ENCODE measurements at regions not wholly inside any gene's neighbourhood (a gene's known extent, or its start where the extent isn't known, plus 50 kb on each side); places are given as distances from the start of the nearest gene placed in this dataset.

DNA sequence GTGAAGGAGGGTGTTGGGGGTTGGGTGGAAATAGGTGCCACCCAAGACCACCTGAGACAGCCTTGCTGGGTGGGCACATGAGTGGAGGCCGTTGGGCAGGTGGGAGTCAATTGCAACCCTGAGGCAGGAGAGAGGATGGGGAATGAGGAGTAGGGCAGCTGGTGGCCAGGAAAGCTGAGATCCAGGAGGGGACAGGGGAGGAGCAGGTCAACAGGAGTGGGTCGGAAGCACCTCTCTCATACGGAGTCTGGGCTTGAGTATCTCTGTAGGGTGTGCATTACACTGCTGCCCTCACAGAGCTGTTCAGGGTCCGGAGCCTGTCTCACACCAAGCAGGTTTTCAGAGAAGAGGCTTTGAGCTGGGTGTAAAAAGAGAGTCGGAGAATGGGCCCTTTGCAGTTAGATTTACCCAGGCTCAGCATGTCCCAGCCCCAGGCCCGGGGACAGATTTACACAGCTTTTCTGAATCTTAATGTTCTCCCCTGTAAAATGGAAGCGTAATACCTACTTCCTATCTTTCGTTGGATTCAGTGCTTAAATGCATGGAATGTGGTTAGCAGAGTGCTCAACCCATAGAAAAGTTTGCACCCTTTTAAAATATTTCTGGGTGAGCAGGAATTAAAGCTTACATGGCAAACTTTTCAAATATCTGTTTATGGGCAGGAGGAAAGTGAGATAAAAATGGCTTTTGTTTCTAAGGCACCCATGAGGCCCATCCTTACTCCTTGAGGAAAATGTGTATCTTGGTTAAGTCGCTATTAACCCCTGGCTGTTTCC, 144.0 kb upstream of the MYCN start:
- DNase-seq: no peak

- no peak for DNase-seq
These were observed 143.0 kb upstream of the MYCN start for GRCh38 chr2:15797231-15797938.

GRCh38 chr2:15797939-15798281, 142.4 kb upstream of the MYCN start:
- DNase-seq: no peak

DNA sequence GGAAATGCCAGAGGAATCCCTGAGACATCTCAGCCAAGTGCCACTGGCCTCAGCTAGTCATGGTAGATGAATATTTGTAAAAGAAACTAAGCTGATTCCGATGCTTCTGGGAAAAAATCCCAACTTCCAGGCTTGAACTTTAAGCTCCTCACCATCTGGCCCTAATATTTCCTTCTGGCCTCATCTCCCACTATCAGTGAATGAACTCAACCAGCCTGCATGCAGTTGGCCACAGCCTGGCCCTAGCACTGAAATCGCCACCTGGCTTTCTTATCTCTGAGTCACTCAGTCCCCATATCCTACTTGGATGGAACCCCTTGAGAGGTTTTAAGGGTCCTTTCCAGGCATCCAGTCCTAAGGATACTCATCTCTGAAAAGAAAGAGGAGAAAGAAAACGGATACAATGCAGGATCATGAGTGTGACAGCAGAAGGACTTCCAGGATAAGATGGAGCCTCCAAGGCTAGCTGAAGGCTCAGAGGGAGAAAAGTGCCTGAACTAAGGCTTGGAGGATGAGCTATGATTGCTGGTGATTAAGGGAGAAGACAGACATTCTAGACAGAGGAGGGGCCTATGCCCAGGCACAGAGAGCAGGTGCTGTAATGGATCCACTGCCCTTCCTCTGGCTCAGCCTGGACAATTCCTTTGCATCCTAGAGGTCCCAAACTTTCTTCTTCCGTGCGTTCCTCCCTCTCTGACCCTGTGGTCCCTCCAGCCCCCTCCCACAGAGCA, 141.5 kb upstream of the MYCN start:
- DNase-seq: no peak

GRCh38 chr2:15799432-15799827, 140.9 kb upstream of the MYCN start:
- DNase-seq: no peak

DNA sequence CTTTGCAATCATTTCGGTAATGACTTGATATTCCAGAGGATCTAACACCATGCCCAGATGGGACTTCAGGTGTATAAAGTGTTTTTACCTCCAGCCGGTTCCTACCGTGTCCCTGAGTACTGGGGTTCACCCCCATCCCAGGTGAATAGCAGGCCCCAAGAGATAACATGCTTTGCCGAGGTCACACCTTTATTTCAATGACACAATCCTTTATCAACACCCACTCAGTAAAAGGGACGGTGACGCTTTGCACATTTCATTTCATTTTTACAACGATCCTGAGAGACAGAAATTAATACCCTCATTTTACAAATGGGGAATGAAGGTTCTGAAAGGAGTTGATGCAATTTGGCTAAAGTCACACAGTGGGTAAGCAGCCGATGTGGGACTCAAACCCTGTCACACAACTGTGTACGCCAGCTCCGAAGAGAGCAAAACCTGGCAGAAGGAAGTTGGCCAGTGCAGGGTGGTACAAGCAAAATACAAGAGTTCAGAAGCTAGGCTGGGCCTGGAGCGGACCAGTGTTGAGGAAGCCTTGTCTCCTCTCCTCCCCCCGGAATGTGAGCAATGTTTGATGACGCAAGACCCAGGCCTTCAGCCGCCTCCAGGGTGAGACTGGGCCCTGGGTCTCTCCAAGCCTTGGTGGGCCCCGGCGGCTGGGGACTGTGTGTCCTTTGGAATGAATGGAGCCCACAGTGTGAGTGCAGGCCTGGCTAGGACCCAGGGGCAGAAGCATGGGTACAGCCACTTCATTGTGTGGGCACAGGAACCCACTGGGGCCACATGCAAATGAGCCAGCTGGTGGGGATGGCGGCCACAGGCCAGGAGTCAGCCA, 139.6 kb upstream of the MYCN start:
- DNase-seq: no peak

DNA sequence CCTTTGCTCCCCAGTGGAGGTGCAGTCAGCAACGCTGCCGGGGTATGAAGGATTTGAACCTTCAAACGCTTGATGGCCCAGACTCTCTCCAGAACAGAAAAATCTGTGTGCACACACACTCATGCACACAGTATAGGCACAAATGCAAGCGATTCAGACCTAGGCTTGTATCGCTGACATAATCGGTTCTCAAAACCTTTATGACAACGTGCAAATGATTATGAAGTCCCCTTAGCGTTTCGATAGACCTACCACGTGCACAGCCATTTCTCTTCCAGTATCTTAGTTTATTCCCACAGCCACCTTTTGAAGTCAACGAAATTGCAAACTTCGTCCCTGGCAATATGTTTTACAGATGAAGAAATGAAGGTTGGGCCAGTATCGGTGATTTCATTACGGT, 138.9 kb upstream of the MYCN start:
- DNase-seq: no peak

DNA sequence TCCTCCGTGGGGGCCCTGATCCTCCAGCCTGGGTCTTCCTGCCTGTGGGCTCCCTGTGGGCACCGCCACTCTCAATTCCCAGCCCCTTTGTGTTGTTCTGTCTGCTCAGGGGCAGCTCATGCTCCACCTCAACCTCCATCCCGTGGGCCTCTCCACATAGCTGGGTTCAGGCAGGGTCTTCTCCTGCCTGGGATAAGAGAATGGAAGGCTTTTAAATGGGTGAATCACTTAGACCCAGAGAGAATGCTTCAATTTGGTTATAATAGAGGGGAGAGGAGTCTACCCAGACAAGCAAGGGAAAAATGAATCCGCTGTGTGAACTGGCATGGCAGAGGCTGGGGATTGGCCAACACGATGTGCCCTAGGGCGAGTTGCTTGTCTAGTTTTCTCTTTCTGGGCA, 138.4 kb upstream of the MYCN start:
- no peak for DNase-seq

GRCh38 chr2:15802657-15803542, 137.4 kb upstream of the MYCN start:
- no peak for DNase-seq

- no peak for DNase-seq
These were observed 136.7 kb upstream of the MYCN start for GRCh38 chr2:15803543-15804245.

DNA sequence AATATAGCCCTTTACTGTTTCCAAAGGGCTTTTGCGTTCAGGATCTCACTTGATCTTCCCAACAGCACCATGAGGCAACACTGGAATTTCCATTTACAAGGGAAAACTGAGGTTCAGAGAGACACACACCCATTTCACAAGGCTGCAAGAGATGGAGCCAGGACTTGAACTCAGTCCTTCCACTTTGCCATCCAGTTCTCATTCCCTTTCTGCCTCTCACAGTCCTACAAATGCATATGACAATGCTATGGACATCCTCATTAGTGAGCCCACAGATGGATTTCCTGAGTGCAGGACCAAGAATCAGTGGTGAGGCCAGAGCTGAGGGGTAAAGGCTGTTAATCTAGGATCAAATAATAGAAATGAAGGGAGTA, 136.1 kb upstream of the MYCN start:
- DNase-seq: no peak

GRCh38 chr2:15804691-15805090, 135.7 kb upstream of the MYCN start:
- no peak for DNase-seq

GRCh38 chr2:15805206-15805605, 135.1 kb upstream of the MYCN start:
- no peak for DNase-seq

GRCh38 chr2:15805772-15806171, 134.6 kb upstream of the MYCN start:
- DNase-seq: no peak

DNA sequence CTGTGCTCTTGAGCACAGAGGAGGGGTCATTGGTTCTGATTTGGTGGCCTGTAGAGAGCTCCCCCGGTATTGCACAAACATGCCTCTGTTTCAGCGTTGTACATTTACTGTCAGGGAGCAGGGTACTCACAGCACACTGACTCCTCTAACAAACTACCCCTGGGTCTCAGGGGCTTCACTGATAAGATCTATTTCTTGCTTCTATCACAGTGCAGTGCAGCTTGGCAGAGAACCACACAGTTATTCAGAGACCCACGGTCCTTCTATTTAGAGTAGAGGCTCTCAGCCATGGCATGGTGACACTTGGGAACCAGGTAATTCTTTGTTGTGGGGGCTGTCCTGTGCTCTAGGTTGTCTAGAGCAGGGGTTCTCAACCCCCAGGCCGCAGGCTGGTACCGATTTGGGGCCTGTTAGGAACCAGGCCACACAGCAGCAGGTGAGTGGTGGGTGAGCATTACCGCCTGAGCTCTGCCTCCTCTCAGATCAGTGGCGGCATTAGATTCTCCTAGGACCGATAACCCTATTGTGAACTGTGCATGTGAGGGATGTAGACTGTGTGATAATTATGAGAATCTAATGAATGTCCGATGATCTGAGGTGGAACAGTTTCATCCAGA, 133.4 kb upstream of the MYCN start:
- DNase-seq: no peak

DNA sequence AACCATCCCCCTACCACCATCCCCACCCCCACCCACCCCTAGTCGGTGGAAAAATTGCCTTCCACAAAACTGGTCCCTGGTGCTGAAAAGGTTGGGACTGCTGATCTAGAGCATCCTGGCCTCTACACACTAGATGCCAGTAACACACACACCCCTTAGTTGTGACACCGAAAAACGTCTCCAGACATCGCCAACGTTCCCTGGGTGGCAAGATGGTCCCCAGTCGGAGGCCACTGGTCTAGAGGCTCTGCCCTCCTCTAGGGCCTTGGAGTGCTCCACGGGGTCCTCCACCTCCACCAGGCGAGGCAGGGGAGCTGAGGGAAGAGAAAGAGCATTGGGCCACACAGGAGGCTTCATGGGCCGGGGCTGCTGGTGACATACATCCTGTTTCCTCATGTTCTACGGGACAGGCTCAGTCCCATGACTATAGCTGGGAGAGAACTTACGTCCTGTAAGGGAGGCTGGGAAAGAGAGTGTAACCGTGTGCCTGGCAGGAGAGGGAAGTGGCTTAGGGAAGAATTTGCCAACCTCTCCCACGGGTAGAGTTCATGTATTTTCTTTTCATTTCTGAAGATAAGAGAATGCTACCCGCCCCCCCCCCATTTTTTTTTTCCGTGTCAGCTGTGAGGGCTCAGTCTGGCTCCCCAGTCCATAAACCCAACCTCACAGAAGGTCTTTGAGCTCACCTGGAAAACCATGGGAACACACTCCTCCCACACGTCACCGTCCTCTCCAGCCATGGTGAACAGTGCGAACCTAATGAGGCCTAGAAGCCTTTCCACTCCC, 132.7 kb upstream of the MYCN start:
- DNase-seq: no peak

DNA sequence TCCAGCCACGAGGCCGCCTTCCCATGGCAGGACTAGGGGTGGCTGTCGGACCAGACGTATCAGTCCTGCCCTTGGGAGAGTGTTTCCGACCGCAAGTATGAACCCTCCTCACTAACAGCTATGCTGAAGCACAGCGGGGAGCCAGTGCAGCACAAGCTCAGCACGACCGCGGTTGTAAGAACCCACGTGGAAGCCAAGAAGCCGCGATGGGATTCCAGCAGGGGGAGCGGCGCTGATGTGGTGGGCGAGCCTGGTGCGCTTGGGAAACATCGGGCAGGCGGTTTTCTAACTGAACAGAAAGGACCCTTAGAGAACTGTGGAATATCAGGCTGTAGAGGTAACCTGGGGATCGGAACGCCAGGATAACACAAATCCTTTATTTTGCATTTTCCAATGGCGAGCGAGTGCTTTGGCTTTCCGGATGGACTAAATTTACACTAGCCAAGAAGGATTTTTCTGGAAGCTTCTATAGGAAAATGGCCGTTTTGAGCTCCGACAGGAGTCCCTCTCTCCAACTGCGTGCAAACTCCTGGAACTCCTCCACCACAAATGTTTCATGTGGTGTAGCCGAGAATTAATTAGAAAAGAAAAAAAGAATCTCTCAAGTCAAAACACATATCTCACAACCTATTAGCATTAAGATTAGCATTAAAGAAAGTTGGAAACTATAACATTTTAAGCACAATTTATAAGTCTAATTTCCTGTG, 132.0 kb upstream of the MYCN start:
- no peak for DNase-seq

GRCh38 chr2:15808944-15809343, 131.4 kb upstream of the MYCN start:
- DNase-seq: no peak

- no peak for DNase-seq
These were observed 130.9 kb upstream of the MYCN start for GRCh38 chr2:15809404-15809803.
